WTC11 (cell line): ENCODE measurements at regions not wholly inside any gene's neighbourhood (a gene's known extent, or its start where the extent isn't known, plus 50 kb on each side); places are given as distances from the start of the nearest gene placed in this dataset.

Source experiments
- ATAC-seq: fragments of 200-7000 bp; cut with Tn5 transposase; 2 replicates; pipeline ENCODE4 v1.10.0; 2021; ENCODE audit warnings: mild to moderate bottlenecking, moderate library complexity
- CTCF ChIA-PET: fragments of 300-600 bp; sonication (Branson Sonifier 250); formaldehyde crosslinking; loops from one replicate; lab custom pipeline; 2021; ENCODE audit warnings: antibody characterized with exemption; lab: Charles Lee
- POLR2A ChIA-PET: fragments of 350-600 bp; sonication (Branson Sonifier 250); formaldehyde crosslinking; loops from one replicate; lab custom pipeline; 2021; ENCODE audit warnings: antibody characterized with exemption; lab: Charles Lee
- DNase-seq: peaks from one replicate; pipeline ENCODE4 v3.0.0; 2021; ENCODE audit warnings: low spot score
- H3K27ac Mint-ChIP-seq: 2 replicates; pipeline ENCODE4 v1.8.0; 2021; ENCODE audit warnings: mixed read lengths
- H3K27me3 Mint-ChIP-seq: 2 replicates; pipeline ENCODE4 v1.8.0; 2021; ENCODE audit warnings: low read depth, mild to moderate bottlenecking, moderate library complexity, mixed read lengths
- H3K36me3 Mint-ChIP-seq: 2 replicates; pipeline ENCODE4 v1.8.0; 2021; ENCODE audit warnings: mixed read lengths
- H3K4me1 Mint-ChIP-seq: 2 replicates; pipeline ENCODE4 v1.8.0; 2022; ENCODE audit warnings: mixed read lengths
- H3K4me3 Mint-ChIP-seq: 2 replicates; pipeline ENCODE4 v1.8.0; 2021; ENCODE audit warnings: mild to moderate bottlenecking, moderate library complexity, mixed read lengths
- H3K9me3 Mint-ChIP-seq: 2 replicates; pipeline ENCODE4 v1.8.0; 2021; ENCODE audit warnings: mixed read lengths
- CREM ChIP-seq: sonication (generic); formaldehyde crosslinking; IDR thresholded peaks from 2 replicates; pipeline ENCODE4 v1.8.1; 2022; ENCODE audit warnings: mild to moderate bottlenecking, missing genetic modification reagents, moderate library complexity
- FOXJ3 ChIP-seq: sonication (generic); formaldehyde crosslinking; IDR thresholded peaks from 2 replicates; pipeline ENCODE4 v1.9.0; 2021; ENCODE audit warnings: missing genetic modification reagents, mild to moderate bottlenecking, borderline replicate concordance
- GABPB1 ChIP-seq: sonication (generic); formaldehyde crosslinking; IDR thresholded peaks from 2 replicates; pipeline ENCODE4 v1.8.1; 2023; ENCODE audit warnings: mild to moderate bottlenecking, missing genetic modification reagents
- GRHL2 ChIP-seq: fragments of 250-450 bp; sonication (Bioruptor Pico); IDR thresholded peaks from 2 replicates; pipeline ENCODE4 v1.8.0; 2022; ENCODE audit warnings: mild to moderate bottlenecking, moderate library complexity; ENCODE audit not compliant: insufficient replicate concordance, severe bottlenecking
- JAZF1 ChIP-seq: fragments of 250-450 bp; sonication (Bioruptor Pico); IDR thresholded peaks from 2 replicates; pipeline ENCODE4 v1.9.0; 2021; ENCODE audit warnings: moderate library complexity, mild to moderate bottlenecking, inconsistent platforms
- NFYB ChIP-seq: sonication (generic); formaldehyde crosslinking; conservative IDR thresholded peaks from 2 replicates; pipeline ENCODE4 v1.8.0; 2022; ENCODE audit warnings: low read depth, missing genetic modification reagents
- RELA ChIP-seq: sonication (generic); formaldehyde crosslinking; IDR thresholded peaks from 2 replicates; pipeline ENCODE4 v1.8.1; 2022; ENCODE audit warnings: missing genetic modification reagents, mild to moderate bottlenecking, borderline replicate concordance
- RORB ChIP-seq: fragments of 250-450 bp; sonication (Bioruptor Pico); IDR thresholded peaks from 2 replicates; pipeline ENCODE4 v1.9.0; 2021; ENCODE audit warnings: mild to moderate bottlenecking
- SMAD4 ChIP-seq: sonication (generic); formaldehyde crosslinking; IDR thresholded peaks from 2 replicates; pipeline ENCODE4 v1.8.0; 2022; ENCODE audit warnings: mild to moderate bottlenecking, missing genetic modification reagents
- ZBTB21 ChIP-seq: sonication (generic); formaldehyde crosslinking; IDR thresholded peaks from 2 replicates; pipeline ENCODE4 v1.8.1; 2023; ENCODE audit warnings: mild to moderate bottlenecking, missing genetic modification reagents, borderline replicate concordance
- ZNF138 ChIP-seq: sonication (generic); formaldehyde crosslinking; conservative IDR thresholded peaks from 2 replicates; pipeline ENCODE4 v1.8.1; 2022; ENCODE audit warnings: mild to moderate bottlenecking, moderate library complexity, missing genetic modification reagents
- ZNF219 ChIP-seq: sonication (generic); formaldehyde crosslinking; IDR thresholded peaks from 2 replicates; pipeline ENCODE4 v1.8.0; 2023; ENCODE audit warnings: missing genetic modification reagents, mild to moderate bottlenecking, borderline replicate concordance
- ZNF671 ChIP-seq: fragments of 250-450 bp; sonication (Bioruptor Pico); IDR thresholded peaks from 2 replicates; pipeline ENCODE4 v1.8.0; 2021; ENCODE audit warnings: mild to moderate bottlenecking
- TF ChIP-seq, protein P1 (sequence below): sonication (generic); formaldehyde crosslinking; conservative IDR thresholded peaks from 2 replicates; pipeline ENCODE4 v1.8.1; 2022; ENCODE audit warnings: mild to moderate bottlenecking, missing genetic modification reagents
- TF ChIP-seq, protein P2 (sequence below): sonication (generic); formaldehyde crosslinking; IDR thresholded peaks from 2 replicates; pipeline ENCODE4 v1.8.1; 2023; ENCODE audit warnings: mild to moderate bottlenecking, missing genetic modification reagents, moderate library complexity
- TF ChIP-seq, protein P3 (sequence below): fragments of 200-600 bp; IDR thresholded peaks from 2 replicates; pipeline ENCODE4 v1.8.0; 2022; ENCODE audit warnings: antibody characterized with exemption
- TF ChIP-seq, protein P4 (sequence below): sonication (generic); formaldehyde crosslinking; IDR thresholded peaks from 2 replicates; pipeline ENCODE4 v1.8.1; 2023; ENCODE audit warnings: mild to moderate bottlenecking, missing genetic modification reagents, moderate library complexity
- TF ChIP-seq, protein P5 (sequence below): sonication (generic); formaldehyde crosslinking; IDR thresholded peaks from 2 replicates; pipeline ENCODE4 v1.8.1; 2023; ENCODE audit warnings: mild to moderate bottlenecking, missing genetic modification reagents
- TF ChIP-seq, protein P6 (sequence below): sonication (generic); formaldehyde crosslinking; IDR thresholded peaks from 2 replicates; pipeline ENCODE4 v1.8.1; 2023; ENCODE audit warnings: mild to moderate bottlenecking, moderate library complexity, missing genetic modification reagents
- TF ChIP-seq, protein P7 (sequence below): fragments of 250-450 bp; sonication (Bioruptor Pico); IDR thresholded peaks from 2 replicates; pipeline ENCODE4 v1.9.0; 2021; ENCODE audit warnings: mild to moderate bottlenecking

DNA sequence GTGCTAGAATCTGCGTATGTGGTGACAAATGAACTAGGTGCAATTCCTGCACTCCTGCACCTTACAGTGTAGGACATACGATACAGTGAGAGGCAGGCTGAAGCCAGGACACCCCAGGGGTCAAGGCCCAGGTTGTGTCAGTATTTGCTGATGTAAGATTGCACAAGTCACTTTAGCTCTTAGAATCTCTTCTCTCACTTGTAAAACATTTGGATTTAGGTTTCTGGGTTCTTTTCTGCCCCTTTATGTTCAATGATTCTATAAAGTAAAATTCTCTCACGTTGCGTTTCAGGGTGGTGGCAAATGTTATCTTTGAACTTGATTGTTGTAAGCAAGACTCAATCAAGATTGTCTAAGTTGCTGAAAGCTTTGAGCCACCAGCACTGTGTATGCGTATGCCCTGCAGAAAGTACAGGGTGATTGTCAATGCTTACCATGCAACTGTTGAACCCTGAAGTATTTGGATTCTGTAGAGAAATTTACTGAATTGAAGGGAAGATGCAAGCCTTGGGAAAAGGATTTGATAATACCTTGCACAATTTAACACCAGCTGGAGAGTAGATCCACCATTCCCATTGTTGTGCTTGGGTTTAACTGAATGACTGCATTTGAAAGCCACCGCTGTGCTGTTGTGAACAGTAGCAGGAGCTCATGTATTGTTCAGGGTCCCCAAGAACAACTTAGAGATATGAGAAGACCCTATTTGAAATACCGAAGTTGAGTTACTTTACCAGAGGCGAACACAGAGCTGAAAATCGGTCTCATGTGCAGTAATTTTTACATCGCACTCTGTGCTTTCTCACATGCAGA lies 106.1 kb upstream of the CITED2 start:
- no peak overlapping the region for H3K4me3 Mint-ChIP-seq
- no peaks in the 10 kb centered on the region; the same call in 1 of the 2 replicates for H3K27me3 Mint-ChIP-seq
- POLR2A ChIA-PET, result interaction anchor here (1.0 to 2.5 kb wide), 2 partner anchors 54 to 106 kb away, joined by 3 to 16 read pairs; partner anchors contain the start of gene CITED2
- peaks cover 76% of the 10 kb centered on the region for H3K4me1 Mint-ChIP-seq
- H3K9me3 Mint-ChIP-seq, result no peaks in the 10 kb centered on the region
- no peak for DNase-seq
- CTCF ChIA-PET, result no interaction called here
- no peaks in the 10 kb centered on the region for H3K36me3 Mint-ChIP-seq
- ATAC-seq, result no peak
- TF ChIP-seq RORB (CRISPR knock-in tag) (no peak), ZNF138 (CRISPR knock-in tag) (no peak), GABPB1 (CRISPR knock-in tag) (peak; percentile 100)
- TF ChIP-seq, protein P1, sequence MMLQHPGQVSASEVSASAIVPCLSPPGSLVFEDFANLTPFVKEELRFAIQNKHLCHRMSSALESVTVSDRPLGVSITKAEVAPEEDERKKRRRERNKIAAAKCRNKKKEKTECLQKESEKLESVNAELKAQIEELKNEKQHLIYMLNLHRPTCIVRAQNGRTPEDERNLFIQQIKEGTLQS, result no peak
- no peak overlapping the region for H3K27ac Mint-ChIP-seq

DNA sequence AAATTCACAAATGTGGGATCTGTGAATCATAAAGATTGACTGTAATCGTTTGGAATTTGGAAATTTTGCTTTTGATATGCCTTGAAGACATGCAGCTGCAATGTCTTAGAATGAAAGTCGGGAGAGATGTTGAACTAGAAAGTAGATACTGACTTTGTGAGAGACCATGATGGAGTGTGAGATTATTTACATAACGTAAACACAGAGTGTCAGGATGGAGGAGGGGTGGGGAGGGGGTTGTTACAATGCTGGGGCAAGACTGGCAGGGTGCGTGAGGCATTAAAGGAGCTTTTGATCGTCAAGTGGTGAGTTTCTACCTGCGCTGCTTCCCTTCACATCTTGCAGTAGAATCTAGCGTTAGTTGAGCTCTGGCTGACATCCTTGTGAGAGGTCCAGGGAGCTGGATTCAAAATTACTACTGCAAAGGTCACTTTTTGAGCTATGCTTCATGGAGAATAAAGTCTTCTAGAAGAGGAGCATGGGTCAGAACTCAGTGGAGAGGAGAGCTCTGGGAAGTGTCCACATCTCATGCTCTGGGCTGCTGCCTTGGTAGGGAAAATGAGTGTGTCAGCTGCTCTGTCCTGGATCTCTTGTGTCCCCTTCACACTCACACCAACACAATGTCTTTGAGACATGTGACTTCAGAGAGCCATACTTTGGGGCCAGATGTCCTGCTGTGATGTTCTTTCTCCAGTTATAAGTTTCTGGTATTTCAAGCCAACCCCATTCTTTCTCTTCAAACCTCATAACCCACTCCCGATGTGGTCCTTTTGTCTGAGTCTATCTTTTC lies 105.2 kb upstream of the CITED2 start:
- no peak for DNase-seq
- no peaks in the 10 kb centered on the region for H3K36me3 Mint-ChIP-seq
- H3K4me3 Mint-ChIP-seq, result no peak overlapping the region
- H3K9me3 Mint-ChIP-seq, result no peaks in the 10 kb centered on the region
- ChIA-PET POLR2A (interaction anchor here (2.5 kb wide), 1 partner anchor 105 kb away, joined by 16 read pairs; the partner anchor contains the start of gene CITED2), CTCF (no interaction called here)
- H3K27me3 Mint-ChIP-seq, result no peaks in the 10 kb centered on the region; the same call in 1 of the 2 replicates
- H3K27ac Mint-ChIP-seq, result no peak overlapping the region
- peaks cover 84% of the 10 kb centered on the region for H3K4me1 Mint-ChIP-seq
- no peak for ATAC-seq
- TF ChIP-seq FOXJ3 (CRISPR knock-in tag), result no peak
- TF ChIP-seq, protein P2, sequence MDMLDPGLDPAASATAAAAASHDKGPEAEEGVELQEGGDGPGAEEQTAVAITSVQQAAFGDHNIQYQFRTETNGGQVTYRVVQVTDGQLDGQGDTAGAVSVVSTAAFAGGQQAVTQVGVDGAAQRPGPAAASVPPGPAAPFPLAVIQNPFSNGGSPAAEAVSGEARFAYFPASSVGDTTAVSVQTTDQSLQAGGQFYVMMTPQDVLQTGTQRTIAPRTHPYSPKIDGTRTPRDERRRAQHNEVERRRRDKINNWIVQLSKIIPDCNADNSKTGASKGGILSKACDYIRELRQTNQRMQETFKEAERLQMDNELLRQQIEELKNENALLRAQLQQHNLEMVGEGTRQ (CRISPR knock-in tag), result no peak
- TF ChIP-seq, protein P3, sequence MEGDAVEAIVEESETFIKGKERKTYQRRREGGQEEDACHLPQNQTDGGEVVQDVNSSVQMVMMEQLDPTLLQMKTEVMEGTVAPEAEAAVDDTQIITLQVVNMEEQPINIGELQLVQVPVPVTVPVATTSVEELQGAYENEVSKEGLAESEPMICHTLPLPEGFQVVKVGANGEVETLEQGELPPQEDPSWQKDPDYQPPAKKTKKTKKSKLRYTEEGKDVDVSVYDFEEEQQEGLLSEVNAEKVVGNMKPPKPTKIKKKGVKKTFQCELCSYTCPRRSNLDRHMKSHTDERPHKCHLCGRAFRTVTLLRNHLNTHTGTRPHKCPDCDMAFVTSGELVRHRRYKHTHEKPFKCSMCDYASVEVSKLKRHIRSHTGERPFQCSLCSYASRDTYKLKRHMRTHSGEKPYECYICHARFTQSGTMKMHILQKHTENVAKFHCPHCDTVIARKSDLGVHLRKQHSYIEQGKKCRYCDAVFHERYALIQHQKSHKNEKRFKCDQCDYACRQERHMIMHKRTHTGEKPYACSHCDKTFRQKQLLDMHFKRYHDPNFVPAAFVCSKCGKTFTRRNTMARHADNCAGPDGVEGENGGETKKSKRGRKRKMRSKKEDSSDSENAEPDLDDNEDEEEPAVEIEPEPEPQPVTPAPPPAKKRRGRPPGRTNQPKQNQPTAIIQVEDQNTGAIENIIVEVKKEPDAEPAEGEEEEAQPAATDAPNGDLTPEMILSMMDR, result no peak
- TF ChIP-seq, all 79 proteins: peak for 0

DNA sequence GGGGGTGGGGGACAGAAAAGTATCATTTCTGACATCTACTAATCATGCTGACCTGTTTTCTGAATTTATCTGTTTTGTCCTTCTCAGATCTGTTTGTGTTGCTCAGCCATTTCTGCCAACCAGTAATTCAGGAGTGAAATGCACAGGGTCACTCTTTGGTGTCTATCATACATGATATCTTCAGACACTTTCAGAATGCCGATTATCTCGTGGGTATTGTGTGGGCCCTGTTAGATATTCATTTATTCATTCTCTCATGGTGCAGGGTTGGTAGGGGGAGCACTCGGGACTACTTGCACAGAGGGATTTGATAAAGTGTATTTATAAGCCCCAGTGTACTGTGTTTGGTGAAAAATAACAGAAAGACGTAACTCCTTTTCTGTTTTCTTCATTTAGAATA lies 101.2 kb upstream of the CITED2 start:
- no peaks in the 10 kb centered on the region; the same call in 1 of the 2 replicates for H3K27me3 Mint-ChIP-seq
- DNase-seq, result no peak
- H3K36me3 Mint-ChIP-seq, result no peaks in the 10 kb centered on the region
- CTCF ChIA-PET, result interaction anchor here (0.8 to 2.1 kb wide), 2 partner anchors 106 to 413 kb away, joined by 3 to 4 read pairs; no protein-coding TSS in a partner anchor
- no peaks in the 10 kb centered on the region for H3K9me3 Mint-ChIP-seq
- H3K4me1 Mint-ChIP-seq, result peaks cover 78% of the 10 kb centered on the region
- no peak overlapping the region for H3K4me3 Mint-ChIP-seq
- ATAC-seq, result no peak
- POLR2A ChIA-PET, result interaction anchor here (0.6 to 4.2 kb wide), 2 partner anchors 100 to 1554 kb away, joined by 3 to 27 read pairs; partner anchors contain the start of gene CITED2
- H3K27ac Mint-ChIP-seq, result peak overlapping the region; percentile 35; the same call in 1 of the 2 replicates
- TF ChIP-seq CREM (CRISPR knock-in tag) (no peak), NFYB (CRISPR knock-in tag) (no peak), ZNF671 (CRISPR knock-in tag) (no peak), SMAD4 (no peak), ZNF219 (CRISPR knock-in tag) (no peak), ZBTB21 (no peak), GRHL2 (no peak), GABPB1 (CRISPR knock-in tag) (no peak), RELA (CRISPR knock-in tag) (no peak), JAZF1 (CRISPR knock-in tag) (no peak)
- TF ChIP-seq, protein P4, sequence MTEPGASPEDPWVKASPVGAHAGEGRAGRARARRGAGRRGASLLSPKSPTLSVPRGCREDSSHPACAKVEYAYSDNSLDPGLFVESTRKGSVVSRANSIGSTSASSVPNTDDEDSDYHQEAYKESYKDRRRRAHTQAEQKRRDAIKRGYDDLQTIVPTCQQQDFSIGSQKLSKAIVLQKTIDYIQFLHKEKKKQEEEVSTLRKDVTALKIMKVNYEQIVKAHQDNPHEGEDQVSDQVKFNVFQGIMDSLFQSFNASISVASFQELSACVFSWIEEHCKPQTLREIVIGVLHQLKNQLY (CRISPR knock-in tag), result no peak
- TF ChIP-seq, protein P5, sequence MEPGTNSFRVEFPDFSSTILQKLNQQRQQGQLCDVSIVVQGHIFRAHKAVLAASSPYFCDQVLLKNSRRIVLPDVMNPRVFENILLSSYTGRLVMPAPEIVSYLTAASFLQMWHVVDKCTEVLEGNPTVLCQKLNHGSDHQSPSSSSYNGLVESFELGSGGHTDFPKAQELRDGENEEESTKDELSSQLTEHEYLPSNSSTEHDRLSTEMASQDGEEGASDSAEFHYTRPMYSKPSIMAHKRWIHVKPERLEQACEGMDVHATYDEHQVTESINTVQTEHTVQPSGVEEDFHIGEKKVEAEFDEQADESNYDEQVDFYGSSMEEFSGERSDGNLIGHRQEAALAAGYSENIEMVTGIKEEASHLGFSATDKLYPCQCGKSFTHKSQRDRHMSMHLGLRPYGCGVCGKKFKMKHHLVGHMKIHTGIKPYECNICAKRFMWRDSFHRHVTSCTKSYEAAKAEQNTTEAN (CRISPR knock-in tag), result no peak
- TF ChIP-seq, protein P6, sequence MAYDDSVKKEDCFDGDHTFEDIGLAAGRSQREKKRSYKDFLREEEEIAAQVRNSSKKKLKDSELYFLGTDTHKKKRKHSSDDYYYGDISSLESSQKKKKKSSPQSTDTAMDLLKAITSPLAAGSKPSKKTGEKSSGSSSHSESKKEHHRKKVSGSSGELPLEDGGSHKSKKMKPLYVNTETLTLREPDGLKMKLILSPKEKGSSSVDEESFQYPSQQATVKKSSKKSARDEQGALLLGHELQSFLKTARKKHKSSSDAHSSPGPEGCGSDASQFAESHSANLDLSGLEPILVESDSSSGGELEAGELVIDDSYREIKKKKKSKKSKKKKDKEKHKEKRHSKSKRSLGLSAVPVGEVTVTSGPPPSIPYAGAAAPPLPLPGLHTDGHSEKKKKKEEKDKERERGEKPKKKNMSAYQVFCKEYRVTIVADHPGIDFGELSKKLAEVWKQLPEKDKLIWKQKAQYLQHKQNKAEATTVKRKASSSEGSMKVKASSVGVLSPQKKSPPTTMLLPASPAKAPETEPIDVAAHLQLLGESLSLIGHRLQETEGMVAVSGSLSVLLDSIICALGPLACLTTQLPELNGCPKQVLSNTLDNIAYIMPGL (CRISPR knock-in tag), result no peak
- TF ChIP-seq, protein P7, sequence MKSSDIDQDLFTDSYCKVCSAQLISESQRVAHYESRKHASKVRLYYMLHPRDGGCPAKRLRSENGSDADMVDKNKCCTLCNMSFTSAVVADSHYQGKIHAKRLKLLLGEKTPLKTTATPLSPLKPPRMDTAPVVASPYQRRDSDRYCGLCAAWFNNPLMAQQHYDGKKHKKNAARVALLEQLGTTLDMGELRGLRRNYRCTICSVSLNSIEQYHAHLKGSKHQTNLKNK (CRISPR knock-in tag), result no peak
